GM21723 (cell line): ENCODE measurements at regions not wholly inside any gene's neighbourhood (a gene's known extent, or its start where the extent isn't known, plus 50 kb on each side); places are given as distances from the start of the nearest gene placed in this dataset.

Experiments used
- ATAC-seq: cut with Tn5 transposase; IDR thresholded peaks from one replicate; pipeline ENCODE4 v1.9.1; 2021; ENCODE audit warnings: mild to moderate bottlenecking, moderate library complexity; ENCODE audit not compliant: unreplicated experiment

DNA sequence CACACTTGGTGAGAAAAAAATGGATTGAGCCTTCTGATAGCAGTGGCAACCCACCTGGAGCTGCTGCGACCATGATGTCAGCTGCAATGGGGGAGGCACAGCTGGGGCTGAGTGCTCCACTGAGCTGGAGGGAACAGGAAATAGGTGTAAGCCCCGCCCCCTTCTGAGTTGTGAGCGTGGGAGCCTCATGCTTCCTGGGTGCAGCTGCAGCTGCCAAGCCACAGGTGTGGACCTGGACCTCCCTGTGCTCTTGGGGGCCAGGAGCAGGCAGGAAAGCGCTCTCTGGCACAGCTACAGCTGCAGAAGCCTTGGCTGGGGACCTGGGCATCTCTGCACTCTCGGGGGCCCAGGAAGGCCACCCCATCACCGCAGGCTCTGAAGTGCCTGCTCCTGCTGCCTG is 970.6 kb downstream of the DCDC2C start:
- no peak for ATAC-seq

GRCh38 chr2:4675295-4675694 is 971.9 kb downstream of the DCDC2C start:
- ATAC-seq: no peak

DNA sequence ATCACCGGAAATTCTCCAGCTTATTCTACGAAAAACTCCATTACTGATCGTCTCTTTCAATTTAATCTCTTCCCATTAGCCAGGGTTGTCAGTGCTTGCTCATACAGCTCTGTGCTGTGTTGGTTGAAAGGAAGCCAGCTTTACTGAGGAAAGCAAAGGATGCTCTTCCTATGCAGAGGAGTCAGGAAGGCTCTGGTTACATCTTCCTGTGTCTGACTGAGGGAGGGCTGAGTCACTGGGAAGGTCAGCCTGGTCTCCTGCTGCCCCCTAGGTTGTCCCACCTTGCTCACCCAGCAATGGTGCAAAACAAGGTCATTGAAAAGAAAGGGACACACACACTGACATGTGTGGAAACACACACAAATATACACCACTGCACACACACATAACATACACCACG is 975.6 kb downstream of the DCDC2C start:
- ATAC-seq: no peak

- ATAC-seq: no peak
Measured at GRCh38 chr2:4679391-4679790, 976.0 kb downstream of the DCDC2C start.

GRCh38 chr2:4684921-4685320 is 981.5 kb downstream of the DCDC2C start:
- no peak for ATAC-seq

DNA sequence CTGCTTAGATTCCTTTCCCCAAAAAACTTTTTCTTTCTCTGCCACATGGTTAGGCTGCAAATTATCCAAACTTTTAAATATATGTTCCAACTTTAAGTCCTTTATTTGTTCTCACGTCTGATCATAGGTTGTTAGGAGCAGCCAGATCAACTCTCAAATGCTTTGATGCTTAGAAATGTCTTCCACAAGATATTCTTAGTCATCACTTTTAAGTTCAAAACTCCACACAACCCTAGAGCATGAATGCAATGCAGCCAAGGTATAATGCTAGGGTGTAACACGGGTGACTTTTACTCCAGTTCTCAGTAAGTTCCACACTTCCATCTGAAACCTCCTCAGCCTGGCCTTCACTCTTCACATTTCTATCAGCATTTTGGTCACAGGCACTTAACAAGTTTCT is 987.5 kb downstream of the DCDC2C start:
- no peak for ATAC-seq

GRCh38 chr2:4693266-4693665 is 989.9 kb downstream of the DCDC2C start:
- no peak for ATAC-seq

DNA sequence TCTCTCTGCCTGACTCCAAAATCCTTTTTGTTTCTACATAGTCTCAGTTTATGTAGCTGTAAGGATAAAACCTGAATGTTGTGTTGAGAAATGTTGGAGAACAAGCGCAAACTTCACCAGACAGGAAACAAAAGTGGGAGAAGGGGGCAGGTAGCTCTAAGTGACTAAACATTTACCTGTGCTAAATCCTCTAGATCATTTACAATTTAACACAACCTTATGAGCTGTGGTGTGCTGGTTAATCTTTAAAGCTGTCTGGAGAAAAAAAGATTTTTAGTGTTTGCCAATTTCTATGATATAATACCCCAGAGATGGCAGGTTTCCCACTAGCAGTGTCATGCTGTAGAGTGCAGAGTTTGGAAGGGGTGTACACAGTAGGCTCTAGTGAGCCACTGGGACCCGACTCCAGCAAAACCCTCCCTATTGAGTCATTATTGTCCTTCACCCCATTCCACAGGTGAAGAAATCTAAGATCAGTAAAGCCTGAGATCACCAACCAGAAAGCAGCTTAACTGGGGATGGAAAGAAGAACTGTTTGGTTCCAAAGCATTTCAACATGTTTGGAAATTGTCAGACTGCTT is 992.0 kb downstream of the DCDC2C start:
- ATAC-seq: no peak

GRCh38 chr2:4715065-4715464 is 977.1 kb upstream of the SOX11 start:
- ATAC-seq: no peak

DNA sequence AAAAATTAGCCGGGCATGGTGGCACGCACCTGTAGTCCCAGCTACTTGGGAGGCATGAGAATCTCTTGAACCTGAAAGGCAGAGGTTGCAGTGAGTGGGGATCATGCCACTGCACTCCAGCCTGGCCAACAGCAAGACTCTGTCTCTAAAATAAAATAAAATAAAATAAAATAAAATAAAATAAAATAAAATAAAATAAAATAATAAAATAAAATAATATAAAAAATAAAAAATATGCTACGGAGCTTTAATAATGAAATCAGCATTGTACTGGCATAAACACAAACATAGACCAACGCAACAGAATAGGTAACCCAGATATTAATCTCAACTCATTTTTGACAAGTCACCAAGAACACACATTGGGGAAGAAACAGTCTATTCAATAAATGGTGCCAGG is 973.4 kb upstream of the SOX11 start:
- no peak for ATAC-seq

DNA sequence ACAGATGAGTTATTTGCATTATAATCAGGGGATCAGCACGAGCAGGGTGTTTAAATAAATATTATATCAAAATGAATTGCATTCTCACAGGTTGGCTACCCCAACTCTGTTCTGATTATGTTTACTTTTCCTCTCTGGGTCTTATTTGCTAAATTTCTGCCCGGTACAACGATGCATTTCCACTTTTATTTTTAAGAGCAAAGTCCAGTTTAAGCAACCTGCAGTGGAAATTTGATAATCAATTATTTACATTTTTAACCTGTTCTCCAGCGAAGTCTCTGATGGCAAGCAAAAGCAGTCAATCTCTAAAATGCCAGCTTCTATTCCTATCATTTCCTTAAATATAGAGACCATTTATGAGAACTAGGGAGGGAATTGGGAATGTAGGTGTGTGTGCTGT is 966.6 kb upstream of the SOX11 start:
- no peak for ATAC-seq

GRCh38 chr2:4732560-4732959 is 959.6 kb upstream of the SOX11 start:
- ATAC-seq: no peak

- no peak for ATAC-seq
Measured at GRCh38 chr2:4745056-4745991, 946.9 kb upstream of the SOX11 start.

- no peak for ATAC-seq
Measured at GRCh38 chr2:4753721-4754120, 938.5 kb upstream of the SOX11 start.

DNA sequence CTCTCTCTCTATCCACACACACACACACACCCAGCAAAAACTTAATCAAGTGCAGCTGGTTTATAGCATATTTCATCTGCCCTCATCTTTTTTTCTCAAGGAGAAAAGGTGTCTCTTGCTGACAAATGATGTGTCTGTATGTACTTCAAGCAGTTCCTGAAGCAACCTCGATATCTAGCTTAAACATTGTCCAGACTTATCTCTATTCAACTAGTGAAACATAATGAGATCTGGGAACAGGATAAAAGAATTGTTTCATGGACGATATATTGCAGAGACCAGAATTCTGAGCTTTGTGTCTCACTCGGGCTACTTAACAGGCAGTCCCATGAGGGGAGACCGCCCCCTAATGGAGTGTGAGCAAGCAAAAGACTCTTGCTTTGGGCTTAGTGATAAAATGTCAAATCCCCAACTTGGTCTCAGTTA is 929.2 kb upstream of the SOX11 start:
- ATAC-seq: no peak

- ATAC-seq: no peak
Measured at GRCh38 chr2:4765787-4766530, 926.2 kb upstream of the SOX11 start.

DNA sequence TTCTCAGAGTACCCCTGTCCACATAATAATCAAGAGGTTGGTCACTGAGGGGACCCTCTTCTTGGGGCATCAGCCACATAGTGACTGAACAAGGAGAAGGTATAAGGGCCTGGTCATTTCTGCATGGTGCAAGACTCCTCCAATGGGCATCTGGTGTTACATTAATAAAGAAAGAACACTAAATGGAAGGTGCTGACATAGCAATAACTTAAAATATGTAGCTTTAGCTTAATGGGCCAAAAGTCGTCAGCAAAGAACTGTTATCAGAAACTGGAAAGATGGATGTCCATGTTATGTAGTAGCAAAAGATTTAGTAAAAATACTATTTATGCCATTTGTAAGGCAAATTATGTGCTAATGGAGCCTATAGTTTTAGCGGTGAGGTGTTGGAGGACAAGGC is 916.5 kb upstream of the SOX11 start:
- ATAC-seq: no peak

DNA sequence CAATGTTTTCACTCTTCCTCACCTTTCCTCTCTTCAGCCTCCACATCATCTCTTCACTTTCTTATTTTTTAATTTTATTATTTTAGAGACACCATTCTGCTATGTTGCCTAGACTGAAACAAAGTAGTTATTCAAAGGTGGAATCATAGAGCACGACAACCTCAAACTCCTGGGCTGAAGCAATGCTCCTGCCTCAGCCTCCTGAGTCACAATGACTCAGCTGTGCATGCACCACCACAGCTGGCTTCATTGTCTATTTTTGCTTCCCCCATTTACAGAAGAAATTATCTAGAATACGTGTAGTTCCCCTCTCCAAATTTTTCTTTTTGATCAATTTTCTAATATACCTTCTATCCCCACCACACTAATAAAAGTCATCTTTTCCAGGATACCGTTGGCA is 911.5 kb upstream of the SOX11 start:
- no peak for ATAC-seq

GRCh38 chr2:4782647-4783046 is 909.5 kb upstream of the SOX11 start:
- no peak for ATAC-seq

GRCh38 chr2:4791488-4791887 is 900.7 kb upstream of the SOX11 start:
- ATAC-seq: no peak

DNA sequence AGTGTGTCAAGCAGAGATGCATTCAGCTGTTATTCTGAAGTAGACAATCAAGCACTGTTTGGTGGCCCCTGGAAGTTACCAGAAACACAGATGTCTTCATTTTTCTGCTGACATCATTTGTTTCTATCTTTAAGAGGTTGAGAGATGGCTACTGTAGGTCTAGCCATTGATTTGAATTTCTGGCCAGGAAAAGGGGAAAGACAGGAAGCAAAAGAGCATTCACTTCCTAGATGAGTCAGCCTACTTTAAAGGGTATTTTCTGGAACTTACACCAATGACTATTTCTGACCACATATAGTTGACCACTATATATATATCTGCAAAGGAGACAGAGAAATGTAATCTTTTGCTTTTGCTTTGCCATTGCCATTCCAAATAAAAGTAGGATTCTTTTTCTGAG is 900.1 kb upstream of the SOX11 start:
- no peak for ATAC-seq

DNA sequence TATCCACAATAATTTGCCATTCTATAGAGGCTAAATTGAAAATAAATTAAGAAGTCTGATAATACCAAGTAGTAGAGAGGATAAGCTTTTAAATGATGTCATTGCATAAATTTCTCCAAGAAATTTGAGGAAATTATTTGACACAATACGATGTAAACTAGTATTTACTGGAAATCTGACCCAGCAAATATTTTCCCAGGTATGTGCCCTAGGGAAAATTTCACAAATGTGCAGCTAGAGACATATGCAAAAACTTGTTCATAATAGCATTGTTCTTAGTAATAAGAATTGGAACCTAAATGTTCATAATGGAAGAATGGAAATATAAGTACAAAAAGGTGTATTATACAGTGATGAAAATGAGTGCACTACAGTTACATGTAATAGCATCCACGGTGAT is 888.8 kb upstream of the SOX11 start:
- ATAC-seq: no peak
